ENCODE measurements at regions not wholly inside any gene's neighbourhood (a gene's known extent, or its start where the extent isn't known, plus 50 kb on each side); places are given as distances from the start of the nearest gene placed in this dataset.

DNA sequence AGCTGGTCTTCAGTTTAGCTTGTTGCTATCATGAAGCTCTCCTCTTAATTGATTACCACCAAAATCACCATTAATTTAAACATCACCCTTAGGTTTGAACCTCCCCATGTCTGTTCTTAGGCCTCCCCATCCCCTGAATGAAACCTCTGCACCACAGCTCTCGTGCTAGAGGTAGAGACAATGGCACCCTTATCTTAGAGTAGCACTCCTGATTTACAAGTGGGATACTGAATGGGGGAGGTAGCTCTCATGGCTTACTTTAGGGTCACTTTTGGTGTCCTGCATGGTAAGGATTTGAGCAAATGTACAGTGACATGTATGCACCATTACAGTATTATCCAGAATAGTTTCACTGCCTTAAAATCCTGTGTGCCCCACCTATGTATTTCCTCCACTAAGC, 115.6 kb upstream of the ADTRP start:
- TF ChIP-seq, protein P1, sequence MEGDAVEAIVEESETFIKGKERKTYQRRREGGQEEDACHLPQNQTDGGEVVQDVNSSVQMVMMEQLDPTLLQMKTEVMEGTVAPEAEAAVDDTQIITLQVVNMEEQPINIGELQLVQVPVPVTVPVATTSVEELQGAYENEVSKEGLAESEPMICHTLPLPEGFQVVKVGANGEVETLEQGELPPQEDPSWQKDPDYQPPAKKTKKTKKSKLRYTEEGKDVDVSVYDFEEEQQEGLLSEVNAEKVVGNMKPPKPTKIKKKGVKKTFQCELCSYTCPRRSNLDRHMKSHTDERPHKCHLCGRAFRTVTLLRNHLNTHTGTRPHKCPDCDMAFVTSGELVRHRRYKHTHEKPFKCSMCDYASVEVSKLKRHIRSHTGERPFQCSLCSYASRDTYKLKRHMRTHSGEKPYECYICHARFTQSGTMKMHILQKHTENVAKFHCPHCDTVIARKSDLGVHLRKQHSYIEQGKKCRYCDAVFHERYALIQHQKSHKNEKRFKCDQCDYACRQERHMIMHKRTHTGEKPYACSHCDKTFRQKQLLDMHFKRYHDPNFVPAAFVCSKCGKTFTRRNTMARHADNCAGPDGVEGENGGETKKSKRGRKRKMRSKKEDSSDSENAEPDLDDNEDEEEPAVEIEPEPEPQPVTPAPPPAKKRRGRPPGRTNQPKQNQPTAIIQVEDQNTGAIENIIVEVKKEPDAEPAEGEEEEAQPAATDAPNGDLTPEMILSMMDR (IDR thresholded peaks at IDR 0.05), result no peak
- TF ChIP-seq POLR2A (IDR thresholded peaks at IDR 0.05), result no peak

All from thyroid gland (tissue), 4 donors.